Activated T-cell treated with anti-CD3 and anti-CD28 coated beads, Interleukin-2, amount 50 U/mL, for 72 hours (primary cell): ENCODE measurements at regions not wholly inside any gene's neighbourhood (a gene's known extent, or its start where the extent isn't known, plus 50 kb on each side); places are given as distances from the start of the nearest gene placed in this dataset.
"Not testable (repeated sequence)": the region's sequence is repeated elsewhere in the genome, so short reads cannot be mapped to it uniquely, and the experiment has no call there.

Experiments
- ATAC-seq, 2 donors: fragments of 150-1000 bp; cut with Tn5 transposase; replicated peaks in 1 of 2; 2 replicates each; pipeline ENCODE4 v1.10.0; 2021; ENCODE audit warnings: moderate library complexity in 2 of 2, mild to moderate bottlenecking in 1 of 2
- DNase-seq, 2 donors: peaks; one replicate each; pipeline ENCODE4 v3.0.0; 2021 to 2022; ENCODE audit warnings: mixed read lengths in 1 of 2
- H3K27ac Mint-ChIP-seq: one replicate; pipeline ENCODE4 v1.8.0; 2022; ENCODE audit warnings: mild to moderate bottlenecking, moderate library complexity, mixed read lengths
- H3K27me3 Mint-ChIP-seq: one replicate; pipeline ENCODE4 v1.8.0; 2022; ENCODE audit warnings: low read depth, mixed read lengths
- H3K36me3 Mint-ChIP-seq, 2 donors: one replicate each; pipeline ENCODE4 v1.8.0; 2022; ENCODE audit warnings: mixed read lengths in 2 of 2, mild to moderate bottlenecking in 1 of 2; ENCODE audit not compliant: insufficient read depth in 2 of 2
- H3K4me1 Mint-ChIP-seq: one replicate; pipeline ENCODE4 v1.8.0; 2022; ENCODE audit warnings: low read depth, mixed read lengths
- H3K4me3 Mint-ChIP-seq, 2 donors: one replicate each; pipeline ENCODE4 v1.8.0; 2022; ENCODE audit warnings: mild to moderate bottlenecking in 2 of 2, mixed read lengths in 2 of 2, moderate library complexity in 2 of 2
- H3K9me3 Mint-ChIP-seq, 2 donors: one replicate each; pipeline ENCODE4 v1.8.0; 2022; ENCODE audit warnings: mixed read lengths in 2 of 2

GRCh38 chr1:72481420-72481970, 199.2 kb upstream of the NEGR1 start:
- no peak for DNase-seq
- no peak for ATAC-seq
- H3K27me3 Mint-ChIP-seq: no peaks in the 10 kb centered on the region
- H3K4me1 Mint-ChIP-seq: peaks cover 8% of the 10 kb centered on the region
- peaks cover 0 to 2% of the 10 kb centered on the region in 2 donors for H3K36me3 Mint-ChIP-seq
- H3K27ac Mint-ChIP-seq: no peak overlapping the region
- no peak overlapping the region for H3K4me3 Mint-ChIP-seq
- H3K9me3 Mint-ChIP-seq: peaks cover 4 to 10% of the 10 kb centered on the region in 2 donors

GRCh38 chr1:72466376-72466775, 184.0 kb upstream of the NEGR1 start:
- peaks cover 0 to 1% of the 10 kb centered on the region in 2 donors for H3K36me3 Mint-ChIP-seq
- DNase-seq (no peak), ATAC-seq (no peak)
- H3K27me3 Mint-ChIP-seq: no peaks in the 10 kb centered on the region
- no peak overlapping the region for H3K27ac Mint-ChIP-seq
- no peaks in the 10 kb centered on the region for H3K4me1 Mint-ChIP-seq
- peaks cover 2 to 15% of the 10 kb centered on the region in 2 donors for H3K9me3 Mint-ChIP-seq
- H3K4me3 Mint-ChIP-seq: no peak overlapping the region

- no peak overlapping the region for H3K27ac Mint-ChIP-seq
- no peaks in the 10 kb centered on the region for H3K4me1 Mint-ChIP-seq
- ATAC-seq: no peak
- H3K9me3 Mint-ChIP-seq: peaks cover 2 to 13% of the 10 kb centered on the region in 2 donors
- H3K4me3 Mint-ChIP-seq: no peak overlapping the region
- no peaks in the 10 kb centered on the region for H3K27me3 Mint-ChIP-seq
- H3K36me3 Mint-ChIP-seq: peaks cover 0 to 1% of the 10 kb centered on the region in 2 donors
- DNase-seq: no peak
Observed at GRCh38 chr1:72462186-72462905, 180.0 kb upstream of the NEGR1 start.

GRCh38 chr1:72442262-72442661, 159.9 kb upstream of the NEGR1 start:
- Mint-ChIP-seq H3K27ac (no peak overlapping the region), H3K4me1 (no peaks in the 10 kb centered on the region), H3K4me3 (no peak overlapping the region), H3K27me3 (no peaks in the 10 kb centered on the region), H3K36me3 (no peaks in the 10 kb centered on the region), H3K9me3 (peaks cover 0 to 2% of the 10 kb centered on the region in 2 donors)
- DNase-seq: no peak
- ATAC-seq: no peak

GRCh38 chr1:72439036-72439435, 156.7 kb upstream of the NEGR1 start:
- H3K36me3 Mint-ChIP-seq: no peaks in the 10 kb centered on the region
- no peak overlapping the region for H3K4me3 Mint-ChIP-seq
- peaks cover 2 to 4% of the 10 kb centered on the region in 2 donors for H3K9me3 Mint-ChIP-seq
- DNase-seq (no peak), ATAC-seq (no peak)
- H3K27ac Mint-ChIP-seq: no peak overlapping the region
- H3K4me1 Mint-ChIP-seq: no peaks in the 10 kb centered on the region
- no peaks in the 10 kb centered on the region for H3K27me3 Mint-ChIP-seq

- peaks cover 2 to 4% of the 10 kb centered on the region in 2 donors for H3K9me3 Mint-ChIP-seq
- no peaks in the 10 kb centered on the region for H3K36me3 Mint-ChIP-seq
- no peaks in the 10 kb centered on the region for H3K4me1 Mint-ChIP-seq
- H3K27ac Mint-ChIP-seq: no peak overlapping the region
- H3K4me3 Mint-ChIP-seq: no peak overlapping the region
- no peak for ATAC-seq
- H3K27me3 Mint-ChIP-seq: no peaks in the 10 kb centered on the region
- DNase-seq: no peak
Observed at GRCh38 chr1:72438270-72438669, 155.9 kb upstream of the NEGR1 start.

GRCh38 chr1:72435025-72435424, 152.7 kb upstream of the NEGR1 start:
- no peaks in the 10 kb centered on the region for H3K4me1 Mint-ChIP-seq
- no peak overlapping the region for H3K27ac Mint-ChIP-seq
- DNase-seq: no peak
- H3K4me3 Mint-ChIP-seq: no peak overlapping the region
- no peak for ATAC-seq
- peaks cover 2 to 3% of the 10 kb centered on the region in 2 donors for H3K9me3 Mint-ChIP-seq
- H3K36me3 Mint-ChIP-seq: no peaks in the 10 kb centered on the region
- no peaks in the 10 kb centered on the region for H3K27me3 Mint-ChIP-seq

GRCh38 chr1:72434070-72434469, 151.7 kb upstream of the NEGR1 start:
- Mint-ChIP-seq H3K27ac (no peak overlapping the region), H3K36me3 (no peaks in the 10 kb centered on the region), H3K4me3 (no peak overlapping the region), H3K9me3 (peaks cover 3 to 5% of the 10 kb centered on the region in 2 donors), H3K27me3 (no peaks in the 10 kb centered on the region), H3K4me1 (no peaks in the 10 kb centered on the region)
- no peak for DNase-seq
- no peak for ATAC-seq

- Mint-ChIP-seq H3K9me3 (peaks cover 6 to 8% of the 10 kb centered on the region in 2 donors), H3K27ac (no peak overlapping the region), H3K36me3 (no peaks in the 10 kb centered on the region), H3K4me3 (no peak overlapping the region), H3K4me1 (no peaks in the 10 kb centered on the region), H3K27me3 (no peaks in the 10 kb centered on the region)
- peak in 1 of 2 donors; percentile 45 for ATAC-seq
- no peak for DNase-seq
Observed at GRCh38 chr1:72433591-72433990, 151.3 kb upstream of the NEGR1 start.

- Mint-ChIP-seq H3K9me3 (peaks cover 10 to 13% of the 10 kb centered on the region in 2 donors), H3K27me3 (no peaks in the 10 kb centered on the region), H3K27ac (no peak overlapping the region), H3K4me1 (no peaks in the 10 kb centered on the region), H3K36me3 (no peaks in the 10 kb centered on the region), H3K4me3 (no peak overlapping the region)
- ATAC-seq: no peak
- no peak for DNase-seq
Observed at GRCh38 chr1:72432645-72433267, 150.4 kb upstream of the NEGR1 start.

- H3K27ac Mint-ChIP-seq: no peak overlapping the region
- H3K36me3 Mint-ChIP-seq: no peaks in the 10 kb centered on the region
- DNase-seq (no peak), ATAC-seq (no peak)
- H3K4me3 Mint-ChIP-seq: no peak overlapping the region
- no peaks in the 10 kb centered on the region for H3K27me3 Mint-ChIP-seq
- peaks cover 12 to 14% of the 10 kb centered on the region in 2 donors for H3K9me3 Mint-ChIP-seq
- no peaks in the 10 kb centered on the region for H3K4me1 Mint-ChIP-seq
Observed at GRCh38 chr1:72431810-72432209, 149.5 kb upstream of the NEGR1 start.

GRCh38 chr1:72428276-72428675, 145.9 kb upstream of the NEGR1 start:
- H3K27ac Mint-ChIP-seq, H3K4me1 Mint-ChIP-seq, ATAC-seq, DNase-seq, H3K4me3 Mint-ChIP-seq, H3K27me3 Mint-ChIP-seq, H3K36me3 Mint-ChIP-seq: not testable (repeated sequence)
- H3K9me3 Mint-ChIP-seq: peaks cover 10 to 21% of the 10 kb centered on the region in 2 donors

GRCh38 chr1:72419229-72419628, 136.9 kb upstream of the NEGR1 start:
- H3K4me3 Mint-ChIP-seq: no peak overlapping the region
- H3K36me3 Mint-ChIP-seq: peaks cover 0 to under 1% of the 10 kb centered on the region in 2 donors
- DNase-seq: no peak
- H3K4me1 Mint-ChIP-seq: no peaks in the 10 kb centered on the region
- H3K27ac Mint-ChIP-seq: no peak overlapping the region
- ATAC-seq: no peak
- H3K27me3 Mint-ChIP-seq: no peaks in the 10 kb centered on the region
- H3K9me3 Mint-ChIP-seq: peaks cover 1 to 9% of the 10 kb centered on the region in 2 donors
